Esophagus muscularis mucosa (tissue), 4 donors: ENCODE measurements at regions not wholly inside any gene's neighbourhood (a gene's known extent, or its start where the extent isn't known, plus 50 kb on each side); places are given as distances from the start of the nearest gene placed in this dataset.

Source experiments
- CTCF ChIP-seq, 3 experiments: fragments of 200-600 bp in 2 of 3; fragments of 450-650 bp in 1 of 3; sonication (generic) in 2 of 3; IDR thresholded peaks; one replicate each; pipeline ENCODE4 v1.5.1; 2017 to 2019; ENCODE audit warnings: antibody characterized with exemption in 3 of 3, mild to moderate bottlenecking in 2 of 3, moderate library complexity in 1 of 3
- EP300 ChIP-seq: sonication (generic); formaldehyde crosslinking; IDR thresholded peaks from one replicate; pipeline ENCODE4 v1.6.1; 2017; ENCODE audit warnings: antibody characterized with exemption
- POLR2A ChIP-seq: fragments of 450-650 bp; IDR thresholded peaks from one replicate; pipeline ENCODE4 v1.6.1; 2017; ENCODE audit warnings: antibody characterized with exemption, moderate library complexity, mild to moderate bottlenecking, low read depth
- POLR2AphosphoS5 ChIP-seq, 2 donors: sonication (generic); formaldehyde crosslinking; IDR thresholded peaks; one replicate each; pipeline ENCODE4 v1.6.1; 2017; ENCODE audit warnings: antibody characterized with exemption in 2 of 2

DNA sequence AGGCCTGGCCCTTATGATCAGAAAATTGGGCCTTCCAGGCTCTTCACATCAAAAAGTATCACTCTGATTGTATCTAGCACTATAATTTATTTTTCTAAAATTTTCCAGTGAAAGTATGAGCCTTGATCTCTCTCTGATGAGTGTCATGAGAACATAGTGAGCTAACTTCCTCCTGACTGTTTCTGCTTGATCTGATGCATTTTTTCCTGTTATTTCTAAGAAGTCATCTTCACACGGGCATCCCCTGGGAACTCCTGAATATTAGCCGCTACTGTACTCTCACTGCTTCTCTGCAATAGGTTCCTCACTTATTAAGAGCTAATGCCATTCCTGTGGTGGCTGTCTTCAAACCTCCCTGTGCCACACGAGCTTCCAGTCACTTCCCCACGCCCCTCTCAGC, 63.1 kb upstream of the ZPBP start:
- TF ChIP-seq POLR2A: no peak
- no peak for TF ChIP-seq CTCF (IDR thresholded peaks at IDR 0.05)
- no peak for TF ChIP-seq EP300
- no peak for TF ChIP-seq POLR2AphosphoS5 (IDR thresholded peaks at IDR 0.05)
